HG03342 (cell line): ENCODE measurements at regions not wholly inside any gene's neighbourhood (a gene's known extent, or its start where the extent isn't known, plus 50 kb on each side); places are given as distances from the start of the nearest gene placed in this dataset.

Experiments
- ATAC-seq: cut with Tn5 transposase; IDR thresholded peaks from one replicate; pipeline ENCODE4 v1.9.1; 2021; ENCODE audit warnings: mild to moderate bottlenecking, moderate library complexity; ENCODE audit not compliant: unreplicated experiment

DNA sequence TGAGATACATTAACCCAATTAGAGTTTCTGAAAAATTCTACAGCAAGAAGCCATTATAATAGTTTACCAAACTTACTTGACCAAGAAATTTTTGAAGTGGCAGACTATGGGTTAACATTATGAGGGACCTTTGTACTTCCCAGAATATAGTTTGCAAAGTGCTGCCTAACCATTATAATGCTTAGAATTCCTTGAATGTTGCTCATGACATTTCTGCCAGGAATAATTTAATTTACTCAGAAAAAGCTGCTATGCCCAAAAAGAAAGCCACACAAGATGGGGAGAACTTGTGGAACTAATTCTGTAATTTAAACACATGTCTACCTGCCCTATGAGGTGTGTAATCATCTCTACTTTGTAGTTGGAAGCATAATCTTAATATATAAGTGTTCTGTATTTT, 58.1 kb upstream of the MYCBP2 start:
- no peak for ATAC-seq

DNA sequence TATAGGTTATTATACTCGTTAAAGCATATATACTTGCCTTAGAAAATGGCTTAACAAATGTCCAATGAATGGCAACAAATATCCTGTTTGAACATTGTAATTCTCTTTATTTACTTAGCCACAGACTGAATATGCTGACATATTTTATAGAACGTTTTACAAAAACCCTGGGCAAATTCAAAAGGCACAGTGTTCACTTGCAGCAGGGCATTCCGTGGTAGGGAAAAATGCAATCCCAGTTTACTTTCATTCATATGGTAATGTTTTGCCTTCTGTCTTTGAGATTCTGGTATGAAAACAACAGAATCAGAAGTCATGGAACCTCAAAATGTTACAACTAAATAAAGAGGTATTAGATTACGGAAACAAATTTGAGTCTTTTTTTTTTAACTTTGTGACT, 56.2 kb upstream of the MYCBP2 start:
- ATAC-seq, result no peak

GRCh38 chr13:77381059-77381458, 54.2 kb upstream of the MYCBP2 start:
- no peak for ATAC-seq

DNA sequence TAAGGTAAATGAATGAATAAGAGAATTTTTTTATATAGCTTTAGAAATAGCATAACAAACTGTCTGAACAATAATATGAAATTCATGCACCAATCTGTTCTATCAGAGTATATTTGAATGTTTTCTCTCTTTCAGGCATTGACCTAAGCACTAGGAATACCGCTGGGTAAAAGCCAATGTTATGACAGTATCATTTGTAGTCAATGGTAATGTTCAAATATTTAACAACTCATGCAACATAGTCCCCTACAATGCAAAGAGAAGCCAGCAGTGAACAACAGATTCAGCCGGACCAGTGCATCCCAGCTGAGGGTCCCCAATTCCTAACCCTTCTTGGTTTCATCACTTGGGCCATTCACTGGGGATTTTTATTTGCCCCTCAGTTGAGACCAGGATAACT, 52.6 kb upstream of the MYCBP2 start:
- ATAC-seq, result no peak

GRCh38 chr13:77378662-77379061, 51.8 kb upstream of the MYCBP2 start:
- no peak for ATAC-seq

DNA sequence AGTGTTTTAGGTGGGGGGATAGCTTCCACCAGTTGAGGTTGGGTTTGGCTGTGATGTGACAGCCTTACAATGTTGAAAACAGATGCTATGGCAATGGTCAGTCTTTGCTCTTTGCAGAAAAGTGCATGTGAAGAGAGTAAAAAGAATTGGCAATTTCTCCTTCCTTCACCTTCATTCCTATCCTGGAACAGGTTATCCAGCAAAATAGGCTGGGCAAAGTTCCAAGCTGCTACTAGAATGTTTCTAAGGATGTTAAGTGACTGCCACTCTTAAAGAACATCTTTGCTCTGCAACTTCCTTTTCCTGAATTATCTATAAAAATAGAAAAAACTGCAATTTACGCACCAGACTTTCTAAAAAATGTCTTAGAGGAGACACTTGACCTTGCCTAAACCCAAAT, 50.1 kb upstream of the MYCBP2 start:
- ATAC-seq, result no peak
